HEK293 (cell line): ENCODE measurements at regions not wholly inside any gene's neighbourhood (a gene's known extent, or its start where the extent isn't known, plus 50 kb on each side); places are given as distances from the start of the nearest gene placed in this dataset.

Experiments
- CTCF ChIA-PET: fragments of 350-600 bp; formaldehyde crosslinking; extraction: SDS; loops from one replicate; lab custom pipeline; 2021; ENCODE audit warnings: antibody characterized with exemption; lab: Yijun Ruan, JAX
- POLR2A ChIA-PET: fragments of 300-600 bp; formaldehyde crosslinking; extraction: SDS; loops from one replicate; lab custom pipeline; 2020; ENCODE audit warnings: antibody characterized with exemption, inconsistent platforms; lab: Yijun Ruan, JAX
- H3K27ac ChIP-seq: fragments of 200-500 bp; sonication (Bioruptor generic); 2 replicates; pipeline ENCODE4 v1.5.1; 2014; ENCODE audit warnings: low read depth, low read length, control low read depth, inconsistent platforms; ENCODE audit errors: extremely low read depth
- H3K36me3 ChIP-seq, 2 experiments: fragments of 200-500 bp in 1 of 2; sonication (Bioruptor generic) in 1 of 2; 1 replicate in 1 of 2; 2 replicates in 1 of 2; pipeline ENCODE4 v1.5.1; 2014 to 2017; ENCODE audit warnings: inconsistent platforms in 2 of 2, low read length in 2 of 2; ENCODE audit not compliant: control insufficient read depth in 2 of 2, insufficient read depth in 1 of 2
- H3K4me1 ChIP-seq: fragments of 200-500 bp; sonication (Bioruptor generic); 2 replicates; pipeline ENCODE4 v1.5.1; 2014; ENCODE audit warnings: mild to moderate bottlenecking, low read length, inconsistent platforms; ENCODE audit not compliant: control insufficient read depth, insufficient read depth
- H3K4me3 ChIP-seq: 2 replicates; pipeline ENCODE4 v1.5.1; 2011; ENCODE audit warnings: low read depth, mild to moderate bottlenecking, control low read depth, low read length, moderate library complexity
- H3K9me3 ChIP-seq: fragments of 200-500 bp; sonication (Bioruptor generic); 2 replicates; pipeline ENCODE4 v1.5.1; 2014; ENCODE audit warnings: low read depth, low read length, inconsistent platforms; ENCODE audit not compliant: control insufficient read depth, insufficient read depth
- FEZF1 ChIP-seq: fragments of 450-650 bp; formaldehyde crosslinking; IDR thresholded peaks from 2 replicates; pipeline ENCODE4 v1.5.1; 2016; ENCODE audit warnings: missing biosample characterization, missing genetic modification characterization
- REPIN1 ChIP-seq: fragments of 450-650 bp; formaldehyde crosslinking; IDR thresholded peaks from 2 replicates; pipeline ENCODE4 v1.5.1; 2017; ENCODE audit warnings: missing biosample characterization, missing genetic modification characterization, low read depth
- SCRT1 ChIP-seq: fragments of 450-650 bp; formaldehyde crosslinking; IDR thresholded peaks from 2 replicates; pipeline ENCODE4 v1.5.1; 2016; ENCODE audit warnings: missing biosample characterization, missing genetic modification characterization, borderline replicate concordance
- SCRT2 ChIP-seq: fragments of 450-650 bp; formaldehyde crosslinking; IDR thresholded peaks from 2 replicates; pipeline ENCODE4 v1.5.1; 2016; ENCODE audit warnings: missing biosample characterization, missing genetic modification characterization
- TRIM28 ChIP-seq: IDR thresholded peaks from 2 replicates; pipeline ENCODE4 v1.6.1; 2011; ENCODE audit warnings: low read length, control low read depth, borderline replicate concordance
- ZBTB1 ChIP-seq: fragments of 450-650 bp; formaldehyde crosslinking; IDR thresholded peaks from 2 replicates; pipeline ENCODE4 v1.5.1; 2016; ENCODE audit warnings: missing biosample characterization, missing genetic modification characterization
- ZBTB20 ChIP-seq: fragments of 450-650 bp; formaldehyde crosslinking; IDR thresholded peaks from 2 replicates; pipeline ENCODE4 v1.5.1; 2016; ENCODE audit warnings: missing biosample characterization, missing genetic modification characterization
- ZBTB6 ChIP-seq: fragments of 450-650 bp; formaldehyde crosslinking; IDR thresholded peaks from 2 replicates; pipeline ENCODE4 v1.5.1; 2017; ENCODE audit warnings: missing biosample characterization, missing genetic modification characterization
- ZFHX2 ChIP-seq: fragments of 450-650 bp; formaldehyde crosslinking; conservative IDR thresholded peaks from 2 replicates; pipeline ENCODE4 v1.5.1; 2016; ENCODE audit warnings: missing biosample characterization, missing genetic modification characterization
- ZFP3 ChIP-seq: fragments of 450-650 bp; formaldehyde crosslinking; IDR thresholded peaks from 2 replicates; pipeline ENCODE4 v1.5.1; 2016; ENCODE audit warnings: low read depth, missing biosample characterization, missing genetic modification characterization
- ZFP37 ChIP-seq: fragments of 450-650 bp; formaldehyde crosslinking; IDR thresholded peaks from 2 replicates; pipeline ENCODE4 v1.5.1; 2016; ENCODE audit warnings: missing biosample characterization, missing genetic modification characterization
- ZNF140 ChIP-seq: fragments of 450-650 bp; formaldehyde crosslinking; IDR thresholded peaks from 2 replicates; pipeline ENCODE4 v1.5.1; 2016; ENCODE audit warnings: missing biosample characterization, missing genetic modification characterization
- ZNF155 ChIP-seq: fragments of 450-650 bp; formaldehyde crosslinking; IDR thresholded peaks from 2 replicates; pipeline ENCODE4 v1.5.1; 2016; ENCODE audit warnings: missing biosample characterization, missing genetic modification characterization
- ZNF16 ChIP-seq: fragments of 450-650 bp; formaldehyde crosslinking; IDR thresholded peaks from 2 replicates; pipeline ENCODE4 v1.5.1; 2016; ENCODE audit warnings: low read depth, missing biosample characterization, missing genetic modification characterization
- ZNF26 ChIP-seq: fragments of 450-650 bp; formaldehyde crosslinking; IDR thresholded peaks from 2 replicates; pipeline ENCODE4 v1.5.1; 2016; ENCODE audit warnings: missing biosample characterization, missing genetic modification characterization
- ZNF274 ChIP-seq, 2 experiments: fragments of 200-500 bp in 1 of 2; fragments of 450-650 bp in 1 of 2; sonication (Bioruptor generic) in 1 of 2; formaldehyde crosslinking in 1 of 2; IDR thresholded peaks; 2 replicates each; pipeline versions ENCODE4 v1.5.1 to v1.6.1; 2014 to 2016; ENCODE audit warnings: borderline replicate concordance in 1 of 2, inconsistent platforms in 1 of 2, low read length in 1 of 2, missing biosample characterization in 1 of 2, missing genetic modification characterization in 1 of 2
- ZNF394 ChIP-seq: fragments of 450-650 bp; formaldehyde crosslinking; IDR thresholded peaks from 2 replicates; pipeline ENCODE4 v1.5.1; 2016; ENCODE audit warnings: missing biosample characterization, missing genetic modification characterization, mild to moderate bottlenecking, moderate library complexity, borderline replicate concordance
- ZNF449 ChIP-seq: fragments of 450-650 bp; formaldehyde crosslinking; IDR thresholded peaks from 2 replicates; pipeline ENCODE4 v1.5.1; 2017; ENCODE audit warnings: missing biosample characterization, mild to moderate bottlenecking, missing genetic modification characterization, moderate library complexity
- ZNF510 ChIP-seq: fragments of 450-650 bp; formaldehyde crosslinking; IDR thresholded peaks from 2 replicates; pipeline ENCODE4 v1.5.1; 2018; ENCODE audit warnings: mild to moderate bottlenecking, missing genetic modification characterization, missing biosample characterization; ENCODE audit not compliant: insufficient replicate concordance
- ZNF521 ChIP-seq: fragments of 450-650 bp; formaldehyde crosslinking; IDR thresholded peaks from 2 replicates; pipeline ENCODE4 v1.5.1; 2017; ENCODE audit warnings: missing biosample characterization, mild to moderate bottlenecking, missing genetic modification characterization
- ZNF571 ChIP-seq: fragments of 450-650 bp; formaldehyde crosslinking; IDR thresholded peaks from 2 replicates; pipeline ENCODE4 v1.5.0; 2017; ENCODE audit warnings: missing biosample characterization, missing genetic modification characterization
- ZNF600 ChIP-seq: fragments of 450-650 bp; formaldehyde crosslinking; IDR thresholded peaks from 2 replicates; pipeline ENCODE4 v1.5.1; 2016; ENCODE audit warnings: missing biosample characterization, missing genetic modification characterization
- ZNF624 ChIP-seq: fragments of 450-650 bp; formaldehyde crosslinking; IDR thresholded peaks from 2 replicates; pipeline ENCODE4 v1.5.1; 2017; ENCODE audit warnings: missing biosample characterization, missing genetic modification characterization
- ZNF654 ChIP-seq: fragments of 450-650 bp; formaldehyde crosslinking; IDR thresholded peaks from 2 replicates; pipeline ENCODE4 v1.5.1; 2016; ENCODE audit warnings: low read depth, missing biosample characterization, missing genetic modification characterization
- ZNF670 ChIP-seq: fragments of 450-650 bp; formaldehyde crosslinking; IDR thresholded peaks from 2 replicates; pipeline ENCODE4 v1.5.1; 2016; ENCODE audit warnings: missing biosample characterization, missing genetic modification characterization, low read depth
- ZNF692 ChIP-seq: fragments of 450-650 bp; formaldehyde crosslinking; IDR thresholded peaks from 2 replicates; pipeline ENCODE4 v1.5.1; 2016; ENCODE audit warnings: missing biosample characterization, missing genetic modification characterization
- ZNF76 ChIP-seq: fragments of 450-650 bp; formaldehyde crosslinking; IDR thresholded peaks from 2 replicates; pipeline ENCODE4; 2016; ENCODE audit warnings: low read depth, missing biosample characterization, missing genetic modification characterization, borderline replicate concordance
- ZNF768 ChIP-seq: fragments of 450-650 bp; formaldehyde crosslinking; IDR thresholded peaks from 2 replicates; pipeline ENCODE4 v1.5.1; 2018; ENCODE audit warnings: missing biosample characterization, mild to moderate bottlenecking, missing genetic modification characterization
- ZNF785 ChIP-seq: fragments of 450-650 bp; formaldehyde crosslinking; IDR thresholded peaks from 2 replicates; pipeline ENCODE4 v1.5.1; 2016; ENCODE audit warnings: missing biosample characterization, missing genetic modification characterization
- ZNF830 ChIP-seq: fragments of 450-650 bp; IDR thresholded peaks from 2 replicates; pipeline ENCODE4 v1.5.0; 2018; ENCODE audit warnings: missing biosample characterization, missing genetic modification characterization, low read depth, mild to moderate bottlenecking, moderate library complexity

DNA sequence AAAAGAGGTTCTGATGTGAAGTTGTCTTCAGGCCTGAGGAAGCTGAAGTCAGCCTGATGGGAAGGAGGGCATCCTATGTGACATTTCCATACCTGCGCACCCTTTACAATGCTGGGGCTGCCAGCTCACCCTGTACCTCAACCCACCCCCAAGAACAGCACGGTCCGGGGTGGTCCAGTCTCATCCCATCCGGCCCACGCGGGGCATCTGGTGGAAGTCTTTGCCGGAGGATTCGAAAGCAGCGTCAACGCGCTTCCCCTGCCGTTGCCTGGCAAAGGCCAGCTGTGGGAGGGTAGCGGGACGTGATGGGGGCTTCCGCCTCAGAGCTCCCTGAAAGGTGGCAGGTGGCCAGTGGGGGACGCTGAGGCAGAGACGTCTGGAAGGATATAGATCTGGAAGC, 113.6 kb upstream of the ANKRD30BL start:
- H3K27ac ChIP-seq, result no peak overlapping the region
- ChIA-PET POLR2A (no interaction called here), CTCF (no interaction called here)
- H3K4me3 ChIP-seq, result no peak overlapping the region
- TF ChIP-seq REPIN1 (no peak), ZNF394 (tag by site-specific recombination) (no peak), ZBTB6 (no peak)
- H3K9me3 ChIP-seq, result no peaks in the 10 kb centered on the region
- no peaks in the 10 kb centered on the region for H3K36me3 ChIP-seq
- H3K4me1 ChIP-seq, result no peaks in the 10 kb centered on the region

DNA sequence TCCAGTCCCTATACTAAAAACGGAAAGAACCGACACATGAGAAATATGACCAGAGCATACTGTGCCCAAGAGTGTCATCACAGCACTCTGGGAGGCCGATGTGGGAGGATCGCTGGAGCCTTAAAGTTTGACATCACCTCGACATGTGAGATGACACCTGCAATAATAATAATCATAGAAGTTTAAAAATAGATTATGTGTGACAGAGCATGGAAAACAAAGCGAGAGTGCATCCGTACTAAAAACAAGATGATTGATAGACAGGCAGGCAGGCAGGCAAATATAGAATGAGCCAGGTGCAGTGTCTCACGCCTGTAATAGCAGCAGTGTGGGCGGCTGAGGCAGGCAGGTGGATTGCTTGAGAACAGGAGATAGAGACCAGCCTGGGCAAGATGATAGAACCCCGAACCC, 114.8 kb upstream of the ANKRD30BL start:
- ChIA-PET CTCF (interaction anchor here (0.7 kb wide), 1 partner anchor 320 kb away, joined by 7 read pairs; no protein-coding TSS in a partner anchor), POLR2A (no interaction called here)
- Histone ChIP-seq H3K4me3 (no peak overlapping the region), H3K4me1 (no peaks in the 10 kb centered on the region), H3K36me3 (no peaks in the 10 kb centered on the region), H3K27ac (no peak overlapping the region), H3K9me3 (no peaks in the 10 kb centered on the region)
- TF ChIP-seq ZNF510 (no peak), ZNF76 (tag by site-specific recombination) (no peak), ZFHX2 (tag by site-specific recombination) (no peak), ZNF785 (tag by site-specific recombination) (no peak), ZNF16 (no peak), ZNF654 (tag by site-specific recombination) (no peak), ZNF274 (IDR thresholded peaks at IDR 0.05; ENCODE audit: low read length) (no peak), ZNF274 (tag by site-specific recombination; IDR thresholded peaks at IDR 0.05; ENCODE audit: borderline replicate concordance) (no peak), ZNF830 (tag by site-specific recombination) (no peak), SCRT1 (tag by site-specific recombination) (no peak), ZNF26 (no peak), ZFP3 (tag by site-specific recombination) (no peak), ZNF449 (tag by site-specific recombination) (no peak), ZNF140 (tag by site-specific recombination) (no peak), ZNF768 (no peak), ZNF600 (tag by site-specific recombination) (no peak)

GRCh38 chr2:132278267-132278666, 116.5 kb upstream of the ANKRD30BL start:
- H3K4me3 ChIP-seq, result no peak overlapping the region
- no peak overlapping the region for H3K27ac ChIP-seq
- ChIA-PET CTCF (no interaction called here), POLR2A (no interaction called here)
- H3K36me3 ChIP-seq, result no peaks in the 10 kb centered on the region
- no peaks in the 10 kb centered on the region for H3K4me1 ChIP-seq
- no peaks in the 10 kb centered on the region for H3K9me3 ChIP-seq
- TF ChIP-seq SCRT2 (tag by site-specific recombination) (no peak), ZNF670 (no peak), ZBTB20 (tag by site-specific recombination) (no peak), ZNF571 (tag by site-specific recombination) (no peak), FEZF1 (tag by site-specific recombination) (no peak), ZFP37 (tag by site-specific recombination) (no peak), TRIM28 (no peak), ZNF624 (tag by site-specific recombination) (no peak), ZNF692 (tag by site-specific recombination) (no peak), ZNF155 (tag by site-specific recombination) (no peak), ZNF394 (tag by site-specific recombination) (no peak), ZNF521 (tag by site-specific recombination) (no peak), ZBTB1 (no peak)
